AML-193 (cell line): ENCODE measurements at regions not wholly inside any gene's neighbourhood (a gene's known extent, or its start where the extent isn't known, plus 50 kb on each side); places are given as distances from the start of the nearest gene placed in this dataset.
A peak's percentile ranks its signal among the peaks of the same experiment; 100 is the strongest.

Experiments
- DNase-seq, 2 experiments: peaks; one replicate each; lab custom pipeline; 2025; lab: John Stamatoyannopoulos, UW

- DNase-seq: no peak
These were observed 65.8 kb downstream of the ETAA1 start for GRCh38 chr2:67462738-67463496.

- DNase-seq: no peak
These were observed 66.7 kb downstream of the ETAA1 start for GRCh38 chr2:67463810-67464209.

GRCh38 chr2:67465623-67466022, 68.5 kb downstream of the ETAA1 start:
- DNase-seq: no peak

GRCh38 chr2:67466734-67467133, 69.6 kb downstream of the ETAA1 start:
- DNase-seq: no peak

GRCh38 chr2:67471681-67472080, 74.5 kb downstream of the ETAA1 start:
- no peak for DNase-seq

- DNase-seq: peak; percentile 5 to 18
These were observed 80.0 kb downstream of the ETAA1 start for GRCh38 chr2:67476809-67477790.

GRCh38 chr2:67479261-67479660, 82.1 kb downstream of the ETAA1 start:
- DNase-seq: no peak

- no peak for DNase-seq
These were observed 88.3 kb downstream of the ETAA1 start for GRCh38 chr2:67485431-67485830.

- no peak for DNase-seq
These were observed 89.1 kb downstream of the ETAA1 start for GRCh38 chr2:67486041-67486796.

GRCh38 chr2:67487993-67488392, 90.9 kb downstream of the ETAA1 start:
- no peak for DNase-seq

GRCh38 chr2:67489396-67489795, 92.3 kb downstream of the ETAA1 start:
- DNase-seq: no peak

- no peak for DNase-seq
These were observed 101.8 kb downstream of the ETAA1 start for GRCh38 chr2:67498931-67499330.

GRCh38 chr2:67499989-67500388, 102.9 kb downstream of the ETAA1 start:
- no peak for DNase-seq

GRCh38 chr2:67500541-67500940, 103.4 kb downstream of the ETAA1 start:
- DNase-seq: no peak

- no peak for DNase-seq
These were observed 105.4 kb downstream of the ETAA1 start for GRCh38 chr2:67502346-67503065.

- DNase-seq: no peak
These were observed 106.1 kb downstream of the ETAA1 start for GRCh38 chr2:67503066-67503795.

- DNase-seq: no peak
These were observed 113.6 kb downstream of the ETAA1 start for GRCh38 chr2:67510745-67511144.

- no peak for DNase-seq
These were observed 117.4 kb downstream of the ETAA1 start for GRCh38 chr2:67514515-67514914.

- no peak for DNase-seq
These were observed 117.9 kb downstream of the ETAA1 start for GRCh38 chr2:67515056-67515455.

GRCh38 chr2:67515538-67515937, 118.4 kb downstream of the ETAA1 start:
- no peak for DNase-seq

GRCh38 chr2:67516362-67516761, 119.2 kb downstream of the ETAA1 start:
- DNase-seq: no peak
